A673 (cell line): ENCODE measurements at regions not wholly inside any gene's neighbourhood (a gene's known extent, or its start where the extent isn't known, plus 50 kb on each side); places are given as distances from the start of the nearest gene placed in this dataset.

Experiments used
- BruUV-seq: library from RNA; stranded (reverse); fragments of 400-500 nt; replicated peaks from 2 replicates; lab custom pipeline; 2021; lab: Mats Ljungman, UMichigan
- CTCF ChIA-PET: fragments of 300-600 bp; sonication (Branson Sonifier 250); formaldehyde crosslinking; loops from one replicate; lab custom pipeline; 2022; ENCODE audit warnings: antibody characterized with exemption; lab: Charles Lee
- POLR2A ChIA-PET: fragments of 300-600 bp; sonication (Branson Sonifier 250); formaldehyde crosslinking; loops from one replicate; lab custom pipeline; 2022; ENCODE audit warnings: antibody characterized with exemption; ENCODE audit not compliant: low non-redundant PET; lab: Charles Lee
- DNase-seq: peaks from one replicate; pipeline ENCODE4 v3.0.0-alpha.2; 2015; ENCODE audit warnings: low spot score
- H3K27ac ChIP-seq: fragments of 200-600 bp; sonication (generic); 2 replicates; pipeline ENCODE4 v1.5.1; 2016; ENCODE audit warnings: mixed run types, low read depth, mild to moderate bottlenecking, mixed read lengths, antibody characterized with exemption, low read length; ENCODE audit not compliant: poor library complexity, severe bottlenecking
- H3K27me3 ChIP-seq: fragments of 200-600 bp; sonication (generic); replicated peaks from 2 replicates; pipeline ENCODE4 v1.6.1; 2017; ENCODE audit warnings: mixed run types, low read depth, mild to moderate bottlenecking, mixed read lengths, antibody characterized with exemption, low read length; ENCODE audit not compliant: insufficient read depth, poor library complexity
- H3K36me3 ChIP-seq: fragments of 200-600 bp; sonication (generic); 2 replicates; pipeline ENCODE4 v1.6.1; 2016; ENCODE audit warnings: mixed run types, mild to moderate bottlenecking, mixed read lengths, antibody characterized with exemption, low read length; ENCODE audit not compliant: insufficient read depth, poor library complexity, severe bottlenecking
- H3K4me1 ChIP-seq: fragments of 200-600 bp; sonication (generic); 2 replicates; pipeline ENCODE4 v1.6.1; 2017; ENCODE audit warnings: mixed run types, mild to moderate bottlenecking, mixed read lengths, antibody characterized with exemption, low read length; ENCODE audit not compliant: insufficient read depth, poor library complexity, severe bottlenecking
- H3K4me3 ChIP-seq: fragments of 200-600 bp; sonication (generic); 2 replicates; pipeline ENCODE4 v1.5.1; 2016; ENCODE audit warnings: low read depth, mixed run types, mild to moderate bottlenecking, mixed read lengths, low read length; ENCODE audit not compliant: poor library complexity, severe bottlenecking
- H3K9me3 ChIP-seq: fragments of 200-600 bp; sonication (generic); 2 replicates; pipeline ENCODE4 v1.6.1; 2016; ENCODE audit warnings: mixed run types, low read depth, mild to moderate bottlenecking, mixed read lengths, antibody characterized with exemption, low read length; ENCODE audit not compliant: poor library complexity, severe bottlenecking
- CTCF ChIP-seq: fragments of 300-800, 200-600 bp; sonication (generic); conservative IDR thresholded peaks from 2 replicates; pipeline ENCODE4 v1.5.1; 2017; ENCODE audit warnings: low read depth, mild to moderate bottlenecking, antibody characterized with exemption, low read length, moderate library complexity, mixed read lengths
- EZH2 ChIP-seq: fragments of 200-600 bp; sonication (generic); IDR thresholded peaks from 2 replicates; pipeline ENCODE4 v1.6.1; 2017; ENCODE audit warnings: borderline replicate concordance, low read depth, mild to moderate bottlenecking, mixed read lengths, antibody characterized with exemption, low read length; ENCODE audit not compliant: poor library complexity, severe bottlenecking
- intact Hi-C: fragments of 100-400 bp; cut with micrococcal nuclease; formaldehyde crosslinking; loops from one replicate; pipeline ENCODE4 v1.10.0; 2022; ENCODE audit not compliant: unreplicated experiment

- Histone ChIP-seq H3K36me3 (no peaks in the 10 kb centered on the region), H3K4me1 (no peaks in the 10 kb centered on the region), H3K27ac (no peak overlapping the region), H3K4me3 (no peak overlapping the region), H3K27me3 (no peaks in the 10 kb centered on the region), H3K9me3 (no peaks in the 10 kb centered on the region)
- no peak for TF ChIP-seq CTCF
- no TSS peak for BruUV-seq
- intact Hi-C loops, result no loop called here
- no peak for DNase-seq
- CTCF ChIA-PET, result no interaction called here
- POLR2A ChIA-PET, result no interaction called here
These were observed 188.7 kb upstream of the GMDS start for GRCh38 chr6:2434116-2434515.

- intact Hi-C loops, result no loop called here
- H3K9me3 ChIP-seq, result no peaks in the 10 kb centered on the region
- DNase-seq, result no peak
- no peaks in the 10 kb centered on the region for H3K4me1 ChIP-seq
- BruUV-seq, result no TSS peak
- TF ChIP-seq EZH2, result no peak
- TF ChIP-seq CTCF, result no peak
- H3K27ac ChIP-seq, result no peak overlapping the region
- ChIA-PET CTCF (no interaction called here), POLR2A (no interaction called here)
- H3K4me3 ChIP-seq, result no peak overlapping the region
- no peaks in the 10 kb centered on the region for H3K27me3 ChIP-seq
- H3K36me3 ChIP-seq, result no peaks in the 10 kb centered on the region
These were observed 188.3 kb upstream of the GMDS start for GRCh38 chr6:2433711-2434110.

GRCh38 chr6:2433266-2433665, 187.9 kb upstream of the GMDS start:
- intact Hi-C loops, result no loop called here
- Histone ChIP-seq H3K36me3 (no peaks in the 10 kb centered on the region), H3K9me3 (no peaks in the 10 kb centered on the region), H3K4me3 (no peak overlapping the region), H3K27ac (no peak overlapping the region), H3K27me3 (no peaks in the 10 kb centered on the region), H3K4me1 (no peaks in the 10 kb centered on the region)
- BruUV-seq, result no TSS peak
- POLR2A ChIA-PET, result no interaction called here
- CTCF ChIA-PET, result no interaction called here
- TF ChIP-seq CTCF (no peak), EZH2 (no peak)
- no peak for DNase-seq
